ENCODE measurements at regions not wholly inside any gene's neighbourhood (a gene's known extent, or its start where the extent isn't known, plus 50 kb on each side); places are given as distances from the start of the nearest gene placed in this dataset.

DNA sequence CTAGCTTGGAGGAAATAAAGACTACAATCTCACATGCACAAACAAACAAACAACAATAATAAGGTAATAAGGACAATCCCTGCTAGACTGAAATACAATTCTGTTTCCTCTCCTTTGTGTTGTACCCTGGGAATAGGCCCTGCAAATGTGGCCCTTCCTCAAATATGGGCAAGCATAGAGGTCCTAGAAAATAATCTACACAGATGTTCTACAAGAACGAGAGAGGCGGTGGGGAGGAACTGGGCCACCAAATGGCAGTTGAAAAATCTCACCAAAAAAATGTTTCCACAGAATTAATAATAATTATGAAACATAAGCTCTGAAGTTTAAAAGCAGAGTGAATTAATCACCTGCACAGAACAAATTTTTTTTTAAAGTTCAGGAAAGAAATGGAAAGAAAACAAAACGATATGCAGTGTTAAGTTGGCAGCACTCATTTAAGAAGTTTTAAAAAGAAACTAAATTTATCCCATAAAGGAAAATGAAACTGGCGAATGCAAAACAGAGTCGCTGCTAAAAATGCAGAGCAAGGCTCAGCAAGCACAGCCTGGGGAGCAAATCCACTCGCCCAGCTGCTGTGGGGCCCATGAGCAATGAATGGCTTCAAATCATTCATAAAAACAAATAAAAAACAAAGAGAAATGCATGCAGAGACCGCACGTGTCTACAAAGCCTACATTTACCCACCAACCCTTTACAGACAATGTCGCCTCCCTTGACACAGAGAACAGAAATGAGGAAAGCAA is 475.4 kb downstream of the OCA2 start:
- CTCF ChIA-PET (ENCODE audit: low intra/inter-chr PET ratio), result no interaction called here

More for the DNA sequence above, 475.4 kb downstream of the OCA2 start:
- Histone ChIP-seq H3K4me3 (no peak overlapping the region), H3K4me1 (replicated peaks in 1 of 2; ENCODE audit: control insufficient read depth in 2 of 2, insufficient read depth in 2 of 2, low read length in 2 of 2) (no peaks in the 10 kb centered on the region; a peak in 1 of 5 replicates), H3K9me1 (ENCODE audit: control insufficient read depth, insufficient read depth, low read length) (no peaks in the 10 kb centered on the region), H3K27ac (ENCODE audit: extremely low read depth, low read depth, low read length) (no peak overlapping the region), H2AFZ (ENCODE audit: low read depth, low read length) (no peak overlapping the region), H3K36me3 (ENCODE audit: control insufficient read depth, insufficient read depth, low read length) (no peaks in the 10 kb centered on the region), H3K79me2 (ENCODE audit: control insufficient read depth, insufficient read depth, low read length) (no peaks in the 10 kb centered on the region), H3K4me2 (ENCODE audit: insufficient read depth, low read length) (no peak overlapping the region), H4K20me1 (replicated peaks; ENCODE audit: control insufficient read depth, insufficient read depth, low read length) (no peaks in the 10 kb centered on the region), H3K27me3 (ENCODE audit: control insufficient read depth in 2 of 2, insufficient read depth in 2 of 2, low read length in 2 of 2) (peaks cover 0 to 5% of the 10 kb centered on the region in 2 experiments; a peak in 2 of 5 replicates), H3K9me3 (replicated peaks; ENCODE audit: control insufficient read depth, insufficient read depth, low read depth, low read length) (no peaks in the 10 kb centered on the region), H3K9ac (ENCODE audit: insufficient read depth in 1 of 2, low read depth in 2 of 2, low read length in 2 of 2) (no peak overlapping the region)
- ATAC-seq (no peak), DNase-seq (ENCODE audit: extremely low read depth in 1 of 4, low spot score in 3 of 4) (no peak), FAIRE-seq (no peak)
- TF ChIP-seq THAP12 (CRISPR knock-in tag; IDR thresholded peaks at IDR 0.05) (no peak), EZH2 (IDR thresholded peaks at IDR 0.05; ENCODE audit: borderline replicate concordance, low read depth, low read length) (no peak), ZBTB43 (CRISPR knock-in tag; IDR thresholded peaks at IDR 0.05) (no peak), SPI1 (IDR thresholded peaks at IDR 0.05; ENCODE audit: borderline replicate concordance, low read depth, low read length) (no peak), FUS (optimal IDR thresholded peaks at IDR 0.05; ENCODE audit: low read depth, low read length) (no peak), ERF (CRISPR knock-in tag; IDR thresholded peaks at IDR 0.05) (no peak)
- TF ChIP-seq, protein P1, sequence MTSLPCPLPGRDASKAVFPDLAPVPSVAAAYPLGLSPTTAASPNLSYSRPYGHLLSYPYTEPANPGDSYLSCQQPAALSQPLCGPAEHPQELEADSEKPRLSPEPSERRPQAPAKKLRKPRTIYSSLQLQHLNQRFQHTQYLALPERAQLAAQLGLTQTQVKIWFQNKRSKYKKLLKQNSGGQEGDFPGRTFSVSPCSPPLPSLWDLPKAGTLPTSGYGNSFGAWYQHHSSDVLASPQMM (CRISPR knock-in tag; IDR thresholded peaks at IDR 0.05), result no peak
- WGBS (ENCODE audit: insufficient coverage, low coverage, missing lambda C conversion rate), result under 1% methylated on average over 9 of the region's 9 CpGs
- POLR2A ChIA-PET, result no interaction called here
- in situ Hi-C loops (cut with MboI), result no loop called here
- BruUV-seq (replicated peaks), result no TSS peak
- intact Hi-C loops (cut with micrococcal nuclease), result no loop called here
